GM23338 (cell line): ENCODE measurements at regions not wholly inside any gene's neighbourhood (a gene's known extent, or its start where the extent isn't known, plus 50 kb on each side); places are given as distances from the start of the nearest gene placed in this dataset.

Source experiments
- ATAC-seq: fragments of 200-7000 bp; cut with Tn5 transposase; 3 replicates; pipeline ENCODE4 v1.9.1; 2020
- DNase-seq: peaks from one replicate; pipeline ENCODE4 v3.0.0-alpha.2; 2015; ENCODE audit warnings: low spot score
- H2AFZ ChIP-seq: fragments of 200-600 bp; sonication (generic); 2 replicates; pipeline ENCODE4 v1.8.0; 2016; ENCODE audit warnings: antibody characterized with exemption, mild to moderate bottlenecking, moderate library complexity
- H3F3A ChIP-seq: fragments of 200-600 bp; sonication (generic); replicated peaks from 2 replicates; pipeline ENCODE4 v1.8.0; 2017; ENCODE audit warnings: antibody characterized with exemption, mixed run types, low read depth
- H3K27ac ChIP-seq: fragments of 200-600 bp; sonication (generic); 2 replicates; pipeline ENCODE4 v1.6.1; 2016; ENCODE audit warnings: low read depth
- H3K27me3 ChIP-seq: fragments of 200-600 bp; sonication (generic); 2 replicates; pipeline ENCODE4 v1.8.0; 2016; ENCODE audit warnings: mild to moderate bottlenecking, mixed run types, moderate library complexity; ENCODE audit not compliant: insufficient read depth
- H3K36me3 ChIP-seq: fragments of 200-600 bp; sonication (generic); 2 replicates; pipeline ENCODE4 v1.8.0; 2016; ENCODE audit warnings: mild to moderate bottlenecking; ENCODE audit not compliant: insufficient read depth
- H3K4me1 ChIP-seq: fragments of 200-600 bp; sonication (generic); 2 replicates; pipeline ENCODE4 v1.8.0; 2016; ENCODE audit warnings: mild to moderate bottlenecking, moderate library complexity; ENCODE audit not compliant: insufficient read depth
- H3K4me2 ChIP-seq: fragments of 200-600 bp; sonication (generic); 2 replicates; pipeline ENCODE4 v1.7.1; 2017; ENCODE audit warnings: mixed run types
- H3K4me3 ChIP-seq: fragments of 200-600 bp; sonication (generic); 2 replicates; pipeline ENCODE4 v1.6.1; 2016; ENCODE audit warnings: mixed run types
- H3K79me2 ChIP-seq: fragments of 200-600 bp; sonication (generic); replicated peaks from 2 replicates; pipeline ENCODE4 v1.8.0; 2017; ENCODE audit warnings: mild to moderate bottlenecking; ENCODE audit not compliant: insufficient read depth
- H3K9me2 ChIP-seq: fragments of 200-600 bp; sonication (generic); 2 replicates; pipeline ENCODE4 v1.8.0; 2017; ENCODE audit not compliant: insufficient read depth
- H4K20me1 ChIP-seq: fragments of 200-600 bp; sonication (generic); replicated peaks from 2 replicates; pipeline ENCODE4 v1.8.0; 2017; ENCODE audit warnings: mild to moderate bottlenecking; ENCODE audit not compliant: insufficient read depth
- H3K27ac Mint-ChIP-seq: 2 replicates; pipeline ENCODE4 v1.8.0; 2020; ENCODE audit warnings: inconsistent platforms, mild to moderate bottlenecking, moderate library complexity, mixed read lengths
- H3K27me3 Mint-ChIP-seq: 3 replicates; pipeline ENCODE4 v1.8.0; 2022; ENCODE audit warnings: low read depth, mild to moderate bottlenecking, moderate library complexity, mixed read lengths, inconsistent platforms; ENCODE audit not compliant: insufficient read depth, poor library complexity
- H3K36me3 Mint-ChIP-seq: 3 replicates; pipeline ENCODE4 v1.8.0; 2021; ENCODE audit warnings: low read depth, mild to moderate bottlenecking, inconsistent platforms, moderate library complexity, mixed read lengths
- H3K4me1 Mint-ChIP-seq: 3 replicates; pipeline ENCODE4 v1.8.0; 2020; ENCODE audit warnings: mild to moderate bottlenecking, inconsistent platforms, mixed read lengths
- H3K4me3 Mint-ChIP-seq: 3 replicates; pipeline ENCODE4 v1.8.0; 2021; ENCODE audit warnings: moderate library complexity, mild to moderate bottlenecking, inconsistent platforms, mixed read lengths
- H3K9me3 Mint-ChIP-seq: 3 replicates; pipeline ENCODE4 v1.8.0; 2020; ENCODE audit warnings: moderate library complexity, mild to moderate bottlenecking, inconsistent platforms, mixed read lengths
- CREB1 ChIP-seq: fragments of 250-450 bp; sonication (Bioruptor Pico); IDR thresholded peaks from 2 replicates; pipeline ENCODE4 v1.5.0; 2020; ENCODE audit warnings: low read depth, mild to moderate bottlenecking, moderate library complexity
- CTCF ChIP-seq, 2 experiments: fragments of 200-600 bp in 1 of 2; sonication (generic) in 1 of 2; conservative IDR thresholded peaks; 2 replicates each; pipeline versions ENCODE4 v1.5.1 to v1.6.1; 2016 to 2017; ENCODE audit warnings: antibody characterized with exemption in 2 of 2, low read depth in 2 of 2, mild to moderate bottlenecking in 2 of 2, moderate library complexity in 1 of 2
- ETS1 ChIP-seq: IDR thresholded peaks from 2 replicates; pipeline ENCODE4 v1.6.1; 2016; ENCODE audit warnings: antibody characterized with exemption
- EZH2phosphoT487 ChIP-seq: fragments of 200-600 bp; sonication (generic); IDR thresholded peaks from one replicate; pipeline ENCODE4 v1.8.1; 2018; ENCODE audit warnings: antibody characterized with exemption; ENCODE audit not compliant: unreplicated experiment
- JUNB ChIP-seq: IDR thresholded peaks from one replicate; pipeline ENCODE4 v1.6.1; 2016; ENCODE audit warnings: antibody characterized with exemption; ENCODE audit not compliant: unreplicated experiment
- NANOG ChIP-seq: IDR thresholded peaks from 2 replicates; pipeline ENCODE4 v1.6.1; 2016; ENCODE audit warnings: antibody characterized with exemption, borderline replicate concordance
- POLR2AphosphoS5 ChIP-seq: IDR thresholded peaks from 2 replicates; pipeline ENCODE4 v1.6.1; 2016; ENCODE audit warnings: antibody characterized with exemption, low read depth
- REST ChIP-seq: IDR thresholded peaks from one replicate; pipeline ENCODE4 v1.6.1; 2018; ENCODE audit warnings: antibody characterized with exemption; ENCODE audit not compliant: unreplicated experiment
- STAT1 ChIP-seq: IDR thresholded peaks from one replicate; pipeline ENCODE4 v1.6.1; 2016; ENCODE audit warnings: antibody characterized with exemption; ENCODE audit not compliant: unreplicated experiment
- ZNF114 ChIP-seq: fragments of 250-450 bp; sonication (Bioruptor Pico); IDR thresholded peaks from 2 replicates; pipeline ENCODE4 v1.5.0; 2020; ENCODE audit warnings: mild to moderate bottlenecking, moderate library complexity
- ZNF331 ChIP-seq: fragments of 250-450 bp; sonication (Bioruptor Pico); IDR thresholded peaks from 2 replicates; pipeline ENCODE4 v1.5.0; 2020; ENCODE audit warnings: low read depth, mild to moderate bottlenecking, moderate library complexity

DNA sequence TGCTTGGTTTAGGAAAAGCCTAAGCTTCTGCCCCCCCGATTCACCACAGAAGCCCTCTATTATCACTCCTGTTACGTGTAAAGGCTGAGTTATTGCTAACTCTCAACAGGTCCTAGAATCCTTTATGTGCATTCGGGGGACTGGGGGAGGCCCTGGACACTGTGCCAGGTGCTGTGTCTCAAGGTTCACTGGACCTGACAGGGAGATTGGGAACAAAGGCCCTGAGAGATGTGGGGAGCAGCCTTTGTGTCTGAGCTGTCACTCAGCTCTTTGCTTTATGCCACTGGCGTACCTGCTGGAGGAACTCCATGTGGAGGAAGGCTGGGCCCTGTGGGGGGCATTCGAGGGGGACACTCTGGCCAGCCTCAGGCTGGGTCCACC is 65.9 kb downstream of the METRNL start:
- Histone ChIP-seq H4K20me1 (no peaks in the 10 kb centered on the region), H3K4me2 (no peak overlapping the region), H3K4me3 (no peak overlapping the region), H3F3A (no peaks in the 10 kb centered on the region), H3K27me3 (no peaks in the 10 kb centered on the region), H3K79me2 (no peaks in the 10 kb centered on the region), H3K4me1 (no peaks in the 10 kb centered on the region), H3K36me3 (no peaks in the 10 kb centered on the region; the same call in 1 of the 2 replicates), H3K9me2 (no peaks in the 10 kb centered on the region), H3K27ac (no peak overlapping the region), H2AFZ (no peak overlapping the region)
- Mint-ChIP-seq H3K27ac (no peak overlapping the region), H3K9me3 (peaks cover 22% of the 10 kb centered on the region), H3K4me3 (no peak overlapping the region), H3K27me3 (peaks cover 7% of the 10 kb centered on the region), H3K36me3 (no peaks in the 10 kb centered on the region), H3K4me1 (peaks cover 8% of the 10 kb centered on the region; the same call in 1 of the 3 replicates)
- TF ChIP-seq ZNF114 (CRISPR knock-in tag) (no peak), POLR2AphosphoS5 (no peak)
- ATAC-seq = no peak
- no peak for DNase-seq

DNA sequence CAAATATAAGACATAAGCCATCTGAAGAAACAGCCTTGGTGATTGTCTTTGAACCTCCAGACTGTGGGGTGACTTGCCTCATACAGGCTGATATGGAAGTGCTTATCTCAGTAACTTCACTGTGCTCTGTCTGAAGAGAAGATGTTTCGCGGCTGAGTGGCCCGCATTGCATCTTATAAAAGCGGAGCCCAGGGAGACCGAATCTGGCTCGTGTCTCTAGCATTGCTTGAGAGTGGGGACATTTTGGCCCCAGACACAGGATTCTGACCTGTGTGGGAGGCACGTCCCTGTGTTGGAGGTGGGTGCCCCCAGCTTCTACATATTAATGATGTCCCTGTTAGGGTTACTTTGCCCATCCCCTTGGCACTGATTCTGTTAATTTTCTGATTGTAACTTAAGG is 66.4 kb downstream of the METRNL start:
- no peak overlapping the region; the same call in 2 of the 3 replicates for H3K4me3 Mint-ChIP-seq
- no peak overlapping the region for H2AFZ ChIP-seq
- no peak overlapping the region for H3K4me2 ChIP-seq
- no peaks in the 10 kb centered on the region for H3K27me3 ChIP-seq
- no peak overlapping the region for H3K27ac Mint-ChIP-seq
- no peaks in the 10 kb centered on the region for H3K9me2 ChIP-seq
- peaks cover 10% of the 10 kb centered on the region; the same call in 1 of the 3 replicates for H3K4me1 Mint-ChIP-seq
- H3K4me3 ChIP-seq = no peak overlapping the region
- H3K27me3 Mint-ChIP-seq = peaks cover 7% of the 10 kb centered on the region
- no peaks in the 10 kb centered on the region; the same call in 1 of the 2 replicates for H3K36me3 ChIP-seq
- ATAC-seq = no peak
- TF ChIP-seq JUNB = no peak
- H3K36me3 Mint-ChIP-seq = no peaks in the 10 kb centered on the region; the same call in 2 of the 3 replicates
- H3K27ac ChIP-seq = no peak overlapping the region
- no peaks in the 10 kb centered on the region for H4K20me1 ChIP-seq
- H3K9me3 Mint-ChIP-seq = peaks cover 22% of the 10 kb centered on the region
- no peaks in the 10 kb centered on the region for H3K79me2 ChIP-seq
- DNase-seq = no peak
- no peaks in the 10 kb centered on the region for H3K4me1 ChIP-seq
- no peaks in the 10 kb centered on the region for H3F3A ChIP-seq

DNA sequence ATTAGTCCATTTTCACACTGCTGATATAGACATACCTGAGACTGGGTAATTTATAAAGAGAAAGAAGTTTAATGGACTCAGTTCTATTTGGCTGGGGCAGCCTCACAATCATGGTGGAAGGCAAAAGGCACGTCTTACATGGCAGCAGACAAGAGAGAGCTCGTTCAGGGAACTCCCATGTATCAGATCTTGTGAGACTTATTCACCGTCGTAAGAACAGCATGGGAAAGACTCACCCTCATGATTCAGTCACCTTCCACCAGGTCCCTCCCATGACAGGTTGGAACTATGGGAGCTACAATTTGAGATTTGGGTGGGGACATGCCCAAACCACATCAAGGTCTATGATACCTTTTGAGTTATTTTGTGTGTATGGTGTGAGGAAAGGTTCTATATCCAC is 66.9 kb downstream of the METRNL start:
- H3K36me3 Mint-ChIP-seq = no peaks in the 10 kb centered on the region; the same call in 2 of the 3 replicates
- TF ChIP-seq STAT1 (no peak), CREB1 (no peak), POLR2AphosphoS5 (no peak), NANOG (no peak), ZNF331 (CRISPR knock-in tag) (no peak), EZH2phosphoT487 (no peak), REST (no peak), JUNB (no peak), CTCF (conservative IDR thresholded peaks at IDR 0.05; ENCODE audit: low read depth in 2 of 2) (no peak), ETS1 (no peak), ZNF114 (CRISPR knock-in tag) (no peak)

More for the DNA sequence above, 66.9 kb downstream of the METRNL start:
- Mint-ChIP-seq H3K4me3 (no peak overlapping the region), H3K27me3 (peaks cover 9% of the 10 kb centered on the region), H3K4me1 (peaks cover 15% of the 10 kb centered on the region), H3K27ac (no peak overlapping the region), H3K9me3 (peaks cover 25% of the 10 kb centered on the region)
- H3K27me3 ChIP-seq = no peaks in the 10 kb centered on the region
- no peak overlapping the region for H3K27ac ChIP-seq
- DNase-seq (no peak), ATAC-seq (no peak)
- peaks cover 3% of the 10 kb centered on the region; the same call in 1 of the 2 replicates for H3K4me1 ChIP-seq
- H3K4me3 ChIP-seq = no peak overlapping the region
- no peaks in the 10 kb centered on the region for H4K20me1 ChIP-seq
- no peaks in the 10 kb centered on the region for H3F3A ChIP-seq
- no peak overlapping the region for H2AFZ ChIP-seq
- H3K36me3 ChIP-seq = no peaks in the 10 kb centered on the region; the same call in 1 of the 2 replicates
- no peaks in the 10 kb centered on the region for H3K9me2 ChIP-seq
- no peaks in the 10 kb centered on the region for H3K79me2 ChIP-seq
- H3K4me2 ChIP-seq = no peak overlapping the region
